H1 (cell line): ENCODE measurements at regions not wholly inside any gene's neighbourhood (a gene's known extent, or its start where the extent isn't known, plus 50 kb on each side); places are given as distances from the start of the nearest gene placed in this dataset.

Source experiments
- CBX8 ChIP-seq: fragments of 300-800, 300-1000 bp; sonication (generic); IDR thresholded peaks from 2 replicates; pipeline ENCODE4 v1.7.1; 2016; ENCODE audit warnings: low read depth, low read length, borderline replicate concordance
- HDAC2 ChIP-seq, 2 experiments: fragments of 300-600 bp in 1 of 2; sonication (generic) in 1 of 2; IDR thresholded peaks; 2 replicates each; pipeline ENCODE4 v1.6.1; 2011 to 2012; ENCODE audit warnings: low read depth in 2 of 2, low read length in 2 of 2, mild to moderate bottlenecking in 2 of 2, moderate library complexity in 2 of 2, borderline replicate concordance in 1 of 2, inconsistent platforms in 1 of 2
- JUND ChIP-seq: IDR thresholded peaks from 2 replicates; pipeline ENCODE4 v1.6.1; 2011; ENCODE audit warnings: mild to moderate bottlenecking, improper control_type of control experiment, low read length
- KDM4A ChIP-seq: IDR thresholded peaks from one replicate; pipeline ENCODE4 v1.7.1; 2012; ENCODE audit warnings: low read depth, mild to moderate bottlenecking, moderate library complexity, low read length, inconsistent platforms; ENCODE audit not compliant: severe bottlenecking
- KDM5A ChIP-seq: fragments of 200-600 bp; IDR thresholded peaks from 2 replicates; pipeline ENCODE4 v1.7.1; 2012; ENCODE audit warnings: mild to moderate bottlenecking, low read length, inconsistent platforms, mixed read lengths
- SIX5 ChIP-seq: IDR thresholded peaks from 2 replicates; pipeline ENCODE4 v1.6.1; 2011; ENCODE audit warnings: mild to moderate bottlenecking, low read depth, low read length
- SP1 ChIP-seq: IDR thresholded peaks from 2 replicates; pipeline ENCODE4 v1.6.1; 2011; ENCODE audit warnings: low read depth, low read length
- SP4 ChIP-seq: IDR thresholded peaks from 2 replicates; pipeline ENCODE4 v1.6.1; 2012; ENCODE audit warnings: low read length, inconsistent platforms
- YY1 ChIP-seq: IDR thresholded peaks from 2 replicates; pipeline ENCODE4 v1.6.1; 2011; ENCODE audit warnings: low read depth, mild to moderate bottlenecking, low read length
- TF ChIP-seq, protein P1 (sequence below): fragments of 300-600 bp; sonication (generic); IDR thresholded peaks from 2 replicates; pipeline ENCODE4 v1.7.1; 2012; ENCODE audit warnings: low read length, moderate library complexity, mild to moderate bottlenecking, inconsistent platforms; ENCODE audit not compliant: insufficient replicate concordance
- TF ChIP-seq, protein P2 (sequence below): IDR thresholded peaks from 2 replicates; pipeline ENCODE4 v1.6.1; 2012; ENCODE audit warnings: inconsistent platforms
- TF ChIP-seq, protein P3 (sequence below): IDR thresholded peaks from 2 replicates; pipeline ENCODE4 v1.6.1; 2012; ENCODE audit warnings: inconsistent platforms

DNA sequence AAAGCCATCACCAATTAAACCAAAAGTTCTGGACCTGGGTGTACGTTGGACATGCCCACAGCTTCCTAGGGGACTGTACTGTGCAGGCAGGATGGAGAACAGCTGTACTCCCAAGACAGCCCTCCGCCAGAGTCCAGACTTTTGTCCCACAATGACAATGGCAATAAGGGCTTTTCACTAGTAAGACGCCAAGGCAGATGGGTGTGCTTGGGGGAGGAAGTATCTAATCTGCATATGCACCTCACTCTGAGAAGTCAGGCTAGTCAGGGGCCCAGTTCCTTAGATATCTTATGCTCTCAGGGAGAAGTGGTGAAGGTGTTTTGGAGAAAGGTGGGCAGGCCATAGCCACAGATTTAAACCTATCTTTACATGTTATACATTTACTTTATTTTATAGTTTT lies 85.1 kb upstream of the USP47 start (continued):
- TF ChIP-seq, protein P1, sequence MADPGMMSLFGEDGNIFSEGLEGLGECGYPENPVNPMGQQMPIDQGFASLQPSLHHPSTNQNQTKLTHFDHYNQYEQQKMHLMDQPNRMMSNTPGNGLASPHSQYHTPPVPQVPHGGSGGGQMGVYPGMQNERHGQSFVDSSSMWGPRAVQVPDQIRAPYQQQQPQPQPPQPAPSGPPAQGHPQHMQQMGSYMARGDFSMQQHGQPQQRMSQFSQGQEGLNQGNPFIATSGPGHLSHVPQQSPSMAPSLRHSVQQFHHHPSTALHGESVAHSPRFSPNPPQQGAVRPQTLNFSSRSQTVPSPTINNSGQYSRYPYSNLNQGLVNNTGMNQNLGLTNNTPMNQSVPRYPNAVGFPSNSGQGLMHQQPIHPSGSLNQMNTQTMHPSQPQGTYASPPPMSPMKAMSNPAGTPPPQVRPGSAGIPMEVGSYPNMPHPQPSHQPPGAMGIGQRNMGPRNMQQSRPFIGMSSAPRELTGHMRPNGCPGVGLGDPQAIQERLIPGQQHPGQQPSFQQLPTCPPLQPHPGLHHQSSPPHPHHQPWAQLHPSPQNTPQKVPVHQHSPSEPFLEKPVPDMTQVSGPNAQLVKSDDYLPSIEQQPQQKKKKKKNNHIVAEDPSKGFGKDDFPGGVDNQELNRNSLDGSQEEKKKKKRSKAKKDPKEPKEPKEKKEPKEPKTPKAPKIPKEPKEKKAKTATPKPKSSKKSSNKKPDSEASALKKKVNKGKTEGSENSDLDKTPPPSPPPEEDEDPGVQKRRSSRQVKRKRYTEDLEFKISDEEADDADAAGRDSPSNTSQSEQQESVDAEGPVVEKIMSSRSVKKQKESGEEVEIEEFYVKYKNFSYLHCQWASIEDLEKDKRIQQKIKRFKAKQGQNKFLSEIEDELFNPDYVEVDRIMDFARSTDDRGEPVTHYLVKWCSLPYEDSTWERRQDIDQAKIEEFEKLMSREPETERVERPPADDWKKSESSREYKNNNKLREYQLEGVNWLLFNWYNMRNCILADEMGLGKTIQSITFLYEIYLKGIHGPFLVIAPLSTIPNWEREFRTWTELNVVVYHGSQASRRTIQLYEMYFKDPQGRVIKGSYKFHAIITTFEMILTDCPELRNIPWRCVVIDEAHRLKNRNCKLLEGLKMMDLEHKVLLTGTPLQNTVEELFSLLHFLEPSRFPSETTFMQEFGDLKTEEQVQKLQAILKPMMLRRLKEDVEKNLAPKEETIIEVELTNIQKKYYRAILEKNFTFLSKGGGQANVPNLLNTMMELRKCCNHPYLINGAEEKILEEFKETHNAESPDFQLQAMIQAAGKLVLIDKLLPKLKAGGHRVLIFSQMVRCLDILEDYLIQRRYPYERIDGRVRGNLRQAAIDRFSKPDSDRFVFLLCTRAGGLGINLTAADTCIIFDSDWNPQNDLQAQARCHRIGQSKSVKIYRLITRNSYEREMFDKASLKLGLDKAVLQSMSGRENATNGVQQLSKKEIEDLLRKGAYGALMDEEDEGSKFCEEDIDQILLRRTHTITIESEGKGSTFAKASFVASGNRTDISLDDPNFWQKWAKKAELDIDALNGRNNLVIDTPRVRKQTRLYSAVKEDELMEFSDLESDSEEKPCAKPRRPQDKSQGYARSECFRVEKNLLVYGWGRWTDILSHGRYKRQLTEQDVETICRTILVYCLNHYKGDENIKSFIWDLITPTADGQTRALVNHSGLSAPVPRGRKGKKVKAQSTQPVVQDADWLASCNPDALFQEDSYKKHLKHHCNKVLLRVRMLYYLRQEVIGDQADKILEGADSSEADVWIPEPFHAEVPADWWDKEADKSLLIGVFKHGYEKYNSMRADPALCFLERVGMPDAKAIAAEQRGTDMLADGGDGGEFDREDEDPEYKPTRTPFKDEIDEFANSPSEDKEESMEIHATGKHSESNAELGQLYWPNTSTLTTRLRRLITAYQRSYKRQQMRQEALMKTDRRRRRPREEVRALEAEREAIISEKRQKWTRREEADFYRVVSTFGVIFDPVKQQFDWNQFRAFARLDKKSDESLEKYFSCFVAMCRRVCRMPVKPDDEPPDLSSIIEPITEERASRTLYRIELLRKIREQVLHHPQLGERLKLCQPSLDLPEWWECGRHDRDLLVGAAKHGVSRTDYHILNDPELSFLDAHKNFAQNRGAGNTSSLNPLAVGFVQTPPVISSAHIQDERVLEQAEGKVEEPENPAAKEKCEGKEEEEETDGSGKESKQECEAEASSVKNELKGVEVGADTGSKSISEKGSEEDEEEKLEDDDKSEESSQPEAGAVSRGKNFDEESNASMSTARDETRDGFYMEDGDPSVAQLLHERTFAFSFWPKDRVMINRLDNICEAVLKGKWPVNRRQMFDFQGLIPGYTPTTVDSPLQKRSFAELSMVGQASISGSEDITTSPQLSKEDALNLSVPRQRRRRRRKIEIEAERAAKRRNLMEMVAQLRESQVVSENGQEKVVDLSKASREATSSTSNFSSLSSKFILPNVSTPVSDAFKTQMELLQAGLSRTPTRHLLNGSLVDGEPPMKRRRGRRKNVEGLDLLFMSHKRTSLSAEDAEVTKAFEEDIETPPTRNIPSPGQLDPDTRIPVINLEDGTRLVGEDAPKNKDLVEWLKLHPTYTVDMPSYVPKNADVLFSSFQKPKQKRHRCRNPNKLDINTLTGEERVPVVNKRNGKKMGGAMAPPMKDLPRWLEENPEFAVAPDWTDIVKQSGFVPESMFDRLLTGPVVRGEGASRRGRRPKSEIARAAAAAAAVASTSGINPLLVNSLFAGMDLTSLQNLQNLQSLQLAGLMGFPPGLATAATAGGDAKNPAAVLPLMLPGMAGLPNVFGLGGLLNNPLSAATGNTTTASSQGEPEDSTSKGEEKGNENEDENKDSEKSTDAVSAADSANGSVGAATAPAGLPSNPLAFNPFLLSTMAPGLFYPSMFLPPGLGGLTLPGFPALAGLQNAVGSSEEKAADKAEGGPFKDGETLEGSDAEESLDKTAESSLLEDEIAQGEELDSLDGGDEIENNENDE, result no peak
- TF ChIP-seq YY1 (no peak), SP4 (no peak), CBX8 (no peak), JUND (no peak), KDM4A (no peak), KDM5A (no peak), HDAC2 (IDR thresholded peaks at IDR 0.05; ENCODE audit: borderline replicate concordance in 1 of 2, low read depth in 2 of 2, low read length in 2 of 2) (no peak), SP1 (no peak), SIX5 (no peak)
- TF ChIP-seq, protein P2, sequence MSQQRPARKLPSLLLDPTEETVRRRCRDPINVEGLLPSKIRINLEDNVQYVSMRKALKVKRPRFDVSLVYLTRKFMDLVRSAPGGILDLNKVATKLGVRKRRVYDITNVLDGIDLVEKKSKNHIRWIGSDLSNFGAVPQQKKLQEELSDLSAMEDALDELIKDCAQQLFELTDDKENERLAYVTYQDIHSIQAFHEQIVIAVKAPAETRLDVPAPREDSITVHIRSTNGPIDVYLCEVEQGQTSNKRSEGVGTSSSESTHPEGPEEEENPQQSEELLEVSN, result no peak
- TF ChIP-seq, protein P3, sequence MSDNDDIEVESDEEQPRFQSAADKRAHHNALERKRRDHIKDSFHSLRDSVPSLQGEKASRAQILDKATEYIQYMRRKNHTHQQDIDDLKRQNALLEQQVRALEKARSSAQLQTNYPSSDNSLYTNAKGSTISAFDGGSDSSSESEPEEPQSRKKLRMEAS, result no peak
